Pancreas (tissue), 10 donors: ENCODE measurements at regions not wholly inside any gene's neighbourhood (a gene's known extent, or its start where the extent isn't known, plus 50 kb on each side); places are given as distances from the start of the nearest gene placed in this dataset.

Experiments used
- ATAC-seq, 4 donors: fragments of 200-7000 bp; cut with Tn5 transposase; one replicate each; pipeline versions ENCODE4 v1.8.0 to v1.9.1; 2020; ENCODE audit warnings: mild to moderate bottlenecking in 4 of 4, moderate library complexity in 4 of 4
- DNase-seq, 6 donors: peaks; one replicate each; pipeline ENCODE4 v3.0.0-alpha.2; 2020
- FAIRE-seq: peaks from 2 replicates; lab custom pipeline; 2012; peaks lifted over from hg19 to GRCh38; lab: Jason Lieb, UNC
- H3K27ac ChIP-seq, 4 donors: fragments of 200-600 bp; sonication (generic); 1 replicate in 3 of 4; 2 replicates in 1 of 4; pipeline versions ENCODE4 v1.5.0 to v1.8.0; 2020
- H3K27me3 ChIP-seq, 4 donors: fragments of 200-600 bp; one replicate each; pipeline ENCODE4 v1.8.0; 2021
- H3K36me3 ChIP-seq, 3 donors: fragments of 200-600 bp; sonication (generic) in 1 of 3; one replicate each; pipeline versions ENCODE4 v1.5.0 to v1.8.0; 2020 to 2021
- H3K4me1 ChIP-seq, 3 donors: fragments of 200-600 bp; one replicate each; pipeline ENCODE4 v1.8.0; 2021
- H3K4me3 ChIP-seq, 4 donors: fragments of 200-600 bp; sonication (generic) in 2 of 4; one replicate each; pipeline versions ENCODE4 v1.5.0 to v1.8.0; 2020 to 2021
- H3K9me3 ChIP-seq, 4 donors: fragments of 200-600 bp; one replicate each; pipeline ENCODE4 v1.8.0; 2021
- WGBS, 2 donors: extraction: QIAGEN DNeasy Blood & Tissue Kit; methylation state at CpG; one replicate each; pipeline ENCODE4 v1.1.7; 2013; 5-methylcytosine and 5-hydroxymethylcytosine counted together
- intact Hi-C, 3 donors: fragments of 100-400 bp; cut with DNase I; formaldehyde crosslinking; loops; one replicate each; pipeline versions ENCODE4 v1.11.1 to v1.14.2; 2022
- TF ChIP-seq, protein P1 (sequence below), 4 donors: fragments of 200-600 bp; sonication (generic) in 3 of 4; IDR thresholded peaks; one replicate each; pipeline versions ENCODE4 v1.5.0 to v1.8.0; 2021; ENCODE audit warnings: antibody characterized with exemption in 4 of 4
- donor health status: healthy with polysubstance abuse.
- donor health status: DM: no; HTN: no; CAD: no; lungs with moderate emphysema.
- donor health status: DM: no; HTN: no; CAD: no.
- donor health status: control.
- donor health status: control.
- donor health status: Bipolar disorder and iron deficiency.
- donor health status: DM: yes; HTN: yes; CAD: no.
- donor health status: DM: no; HTN: no; CAD: no.
- donor health status: DM: no; HTN: no; CAD: no.
- donor health status: DM: yes; HTN: yes; CAD: no.

DNA sequence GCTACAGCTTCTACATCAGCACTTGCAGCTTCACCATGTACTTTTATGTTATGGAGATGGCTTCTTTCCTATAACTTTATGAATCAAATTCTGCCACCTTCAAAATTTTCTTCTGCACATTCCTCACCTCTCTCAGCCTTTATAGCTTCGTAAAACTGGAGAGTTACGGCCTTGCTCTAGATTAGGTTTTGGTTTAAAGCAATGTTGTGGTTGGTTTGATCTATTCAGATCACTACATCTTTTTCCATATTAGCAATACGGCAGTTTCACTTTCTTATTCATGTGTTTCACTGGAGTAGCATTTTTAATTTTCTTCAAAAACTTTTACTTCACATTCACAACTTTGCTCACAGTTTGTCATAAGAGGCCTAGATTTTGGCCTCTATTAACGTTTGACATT is 242.9 kb upstream of the GYPC start:
- Histone ChIP-seq H3K9me3 (no peaks in the 10 kb centered on the region), H3K4me1 (peaks cover 8 to 13% (median 10%) of the 10 kb centered on the region in 3 donors), H3K27me3 (no peaks in the 10 kb centered on the region), H3K4me3 (no peak overlapping the region), H3K36me3 (no peaks in the 10 kb centered on the region), H3K27ac (no peak overlapping the region)
- intact Hi-C loops, result no loop called here
- TF ChIP-seq, protein P1, sequence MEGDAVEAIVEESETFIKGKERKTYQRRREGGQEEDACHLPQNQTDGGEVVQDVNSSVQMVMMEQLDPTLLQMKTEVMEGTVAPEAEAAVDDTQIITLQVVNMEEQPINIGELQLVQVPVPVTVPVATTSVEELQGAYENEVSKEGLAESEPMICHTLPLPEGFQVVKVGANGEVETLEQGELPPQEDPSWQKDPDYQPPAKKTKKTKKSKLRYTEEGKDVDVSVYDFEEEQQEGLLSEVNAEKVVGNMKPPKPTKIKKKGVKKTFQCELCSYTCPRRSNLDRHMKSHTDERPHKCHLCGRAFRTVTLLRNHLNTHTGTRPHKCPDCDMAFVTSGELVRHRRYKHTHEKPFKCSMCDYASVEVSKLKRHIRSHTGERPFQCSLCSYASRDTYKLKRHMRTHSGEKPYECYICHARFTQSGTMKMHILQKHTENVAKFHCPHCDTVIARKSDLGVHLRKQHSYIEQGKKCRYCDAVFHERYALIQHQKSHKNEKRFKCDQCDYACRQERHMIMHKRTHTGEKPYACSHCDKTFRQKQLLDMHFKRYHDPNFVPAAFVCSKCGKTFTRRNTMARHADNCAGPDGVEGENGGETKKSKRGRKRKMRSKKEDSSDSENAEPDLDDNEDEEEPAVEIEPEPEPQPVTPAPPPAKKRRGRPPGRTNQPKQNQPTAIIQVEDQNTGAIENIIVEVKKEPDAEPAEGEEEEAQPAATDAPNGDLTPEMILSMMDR (IDR thresholded peaks at IDR 0.05), result no peak
- DNase-seq, result no peak
- no peak for FAIRE-seq
- no peak for ATAC-seq
- WGBS, 2 donors, result 79 to 80% methylated on average over 4 of the region's 4 CpGs

DNA sequence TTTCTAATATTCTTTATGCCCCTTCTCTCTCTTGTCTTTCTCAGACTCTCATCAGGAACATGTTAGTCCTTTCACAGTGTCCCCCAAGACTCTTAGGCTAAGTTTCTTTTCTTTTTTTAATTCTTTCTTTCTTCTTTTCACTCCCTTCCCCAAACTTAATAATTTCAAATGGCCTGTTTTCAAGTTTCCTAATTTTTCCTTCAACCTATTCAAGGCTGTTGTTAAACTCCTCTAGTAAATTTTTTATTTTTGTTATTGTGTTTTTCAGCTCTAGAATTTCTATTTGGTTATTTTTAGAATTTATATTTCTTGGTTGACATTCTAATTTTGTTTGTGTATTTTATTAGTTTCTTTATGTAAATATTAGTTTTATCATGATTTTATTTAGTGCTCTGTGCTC is 236.6 kb upstream of the GYPC start:
- TF ChIP-seq, protein P1 (IDR thresholded peaks at IDR 0.05), result no peak
- Histone ChIP-seq H3K4me1 (no peaks in the 10 kb centered on the region), H3K27ac (no peak overlapping the region), H3K9me3 (no peaks in the 10 kb centered on the region), H3K4me3 (no peak overlapping the region), H3K36me3 (no peaks in the 10 kb centered on the region), H3K27me3 (no peaks in the 10 kb centered on the region)
- FAIRE-seq (no peak), DNase-seq (no peak), ATAC-seq (no peak)
- intact Hi-C loops, result no loop called here

DNA sequence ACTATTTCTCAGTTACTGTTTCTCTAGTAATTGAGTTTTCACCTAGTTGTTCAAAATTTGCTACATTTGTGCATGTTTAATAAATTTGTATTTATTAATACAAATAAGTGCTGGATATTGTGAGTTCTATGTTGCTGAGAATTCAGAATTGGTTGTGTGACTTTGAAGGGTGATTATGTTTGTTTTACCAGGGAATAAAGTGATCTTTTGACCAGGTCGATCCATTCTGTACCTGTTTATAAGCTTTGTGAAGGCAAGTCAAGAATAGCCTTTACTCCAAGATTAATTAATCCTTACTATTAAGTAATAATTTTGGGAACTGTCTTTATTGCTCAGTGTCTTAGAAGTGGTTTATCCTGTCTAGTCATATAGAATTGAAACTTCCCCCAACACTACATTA is 230.0 kb upstream of the GYPC start:
- Histone ChIP-seq H3K36me3 (no peaks in the 10 kb centered on the region), H3K4me3 (no peak overlapping the region), H3K27me3 (no peaks in the 10 kb centered on the region), H3K27ac (no peak overlapping the region), H3K4me1 (no peaks in the 10 kb centered on the region), H3K9me3 (no peaks in the 10 kb centered on the region)
- intact Hi-C loops, result no loop called here
- 48 to 55% methylated on average over 1 of the region's 1 CpG for WGBS, 2 donors
- ATAC-seq, result no peak
- TF ChIP-seq, protein P1 (IDR thresholded peaks at IDR 0.05), result no peak
- FAIRE-seq, result no peak
- DNase-seq, result no peak

DNA sequence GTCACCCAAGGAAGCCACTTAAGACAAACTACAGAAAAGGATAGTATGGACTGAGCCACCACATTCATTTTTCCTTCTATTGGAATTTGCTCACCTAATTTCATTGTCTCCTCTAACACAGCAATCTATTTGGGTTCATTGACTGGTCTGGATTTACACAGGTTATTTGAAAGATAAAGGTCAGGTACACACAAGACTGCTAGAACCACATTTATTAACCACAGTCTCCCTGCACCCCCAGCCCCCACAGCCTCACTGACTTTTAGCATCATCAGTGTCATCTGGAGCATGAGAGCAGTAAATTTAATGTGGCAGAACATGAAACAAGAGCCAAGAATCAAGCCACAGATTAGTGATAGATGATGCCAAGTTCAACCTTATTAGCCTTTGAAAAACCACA is 226.9 kb upstream of the GYPC start:
- Histone ChIP-seq H3K27ac (no peak overlapping the region), H3K4me1 (no peaks in the 10 kb centered on the region), H3K36me3 (no peaks in the 10 kb centered on the region), H3K4me3 (no peak overlapping the region), H3K9me3 (no peaks in the 10 kb centered on the region), H3K27me3 (no peaks in the 10 kb centered on the region)
- ATAC-seq, result no peak
- TF ChIP-seq, protein P1 (IDR thresholded peaks at IDR 0.05), result no peak
- FAIRE-seq, result no peak
- no peak for DNase-seq
- intact Hi-C loops, result no loop called here

DNA sequence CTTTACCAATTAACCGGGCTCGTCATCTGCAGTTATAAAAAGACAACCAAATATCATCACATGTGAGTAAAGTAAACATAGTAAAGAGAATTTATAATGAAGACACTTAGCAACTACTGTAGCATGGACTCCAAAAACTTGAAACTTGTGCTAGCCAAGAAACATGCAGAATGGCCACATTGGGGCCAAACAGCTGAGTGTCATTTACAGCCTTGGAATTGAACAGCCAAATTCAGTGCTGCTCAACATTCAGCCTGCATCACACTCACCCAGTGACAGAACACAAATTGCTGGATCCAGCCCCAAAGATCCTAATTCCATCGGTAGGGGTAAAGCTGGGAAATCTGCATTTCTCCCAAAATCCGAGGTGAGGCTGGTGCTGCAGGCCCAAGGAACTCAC is 224.8 kb upstream of the GYPC start:
- Histone ChIP-seq H3K27ac (no peak overlapping the region), H3K36me3 (no peaks in the 10 kb centered on the region), H3K27me3 (no peaks in the 10 kb centered on the region), H3K9me3 (no peaks in the 10 kb centered on the region), H3K4me1 (no peaks in the 10 kb centered on the region), H3K4me3 (no peak overlapping the region)
- TF ChIP-seq, protein P1 (IDR thresholded peaks at IDR 0.05), result no peak
- ATAC-seq, result no peak
- WGBS, 2 donors, result 88 to 89% methylated on average over 4 of the region's 4 CpGs
- intact Hi-C loops, result no loop called here
- FAIRE-seq, result no peak
- DNase-seq, result no peak
